Thyroid gland (tissue), 4 donors: ENCODE measurements at regions not wholly inside any gene's neighbourhood (a gene's known extent, or its start where the extent isn't known, plus 50 kb on each side); places are given as distances from the start of the nearest gene placed in this dataset.
"Not testable (repeated sequence)": the region's sequence is repeated elsewhere in the genome, so short reads cannot be mapped to it uniquely, and the experiment has no call there.

Experiments
- CTCF ChIP-seq, 6 experiments: fragments of 200-600 bp in 3 of 6; fragments of 450-650 bp in 3 of 6; sonication (generic) in 3 of 6; IDR thresholded peaks; one replicate each; pipeline ENCODE4 v1.5.1; 2016 to 2019; ENCODE audit warnings: antibody characterized with exemption in 6 of 6, mild to moderate bottlenecking in 2 of 6, inconsistent platforms in 1 of 6, moderate library complexity in 1 of 6
- POLR2A ChIP-seq, 2 donors: fragments of 450-650 bp; IDR thresholded peaks; one replicate each; pipeline ENCODE4 v1.6.1; 2017; ENCODE audit warnings: antibody characterized with exemption in 2 of 2, mild to moderate bottlenecking in 2 of 2, moderate library complexity in 1 of 2

GRCh38 chr2:97344937-97345336, 232.0 kb downstream of the ANKRD36 start:
- not testable (repeated sequence) for TF ChIP-seq CTCF, POLR2A (IDR thresholded peaks at IDR 0.05)
